Body of pancreas (tissue), 4 donors: ENCODE measurements at regions not wholly inside any gene's neighbourhood (a gene's known extent, or its start where the extent isn't known, plus 50 kb on each side); places are given as distances from the start of the nearest gene placed in this dataset.
A peak's percentile ranks its signal among the peaks of the same experiment; 100 is the strongest.

Experiments used
- POLR2A ChIP-seq, 3 donors: fragments of 450-650 bp; IDR thresholded peaks; one replicate each; pipeline ENCODE4 v1.6.1; 2016; ENCODE audit warnings: antibody characterized with exemption in 3 of 3, mild to moderate bottlenecking in 2 of 3
- TF ChIP-seq, protein P1 (sequence below), 7 experiments: fragments of 450-650 bp in 4 of 7; fragments of 200-600 bp in 3 of 7; sonication (generic) in 3 of 7; IDR thresholded peaks; one replicate each; pipeline ENCODE4 v1.5.1; 2016 to 2019; ENCODE audit warnings: antibody characterized with exemption in 7 of 7

DNA sequence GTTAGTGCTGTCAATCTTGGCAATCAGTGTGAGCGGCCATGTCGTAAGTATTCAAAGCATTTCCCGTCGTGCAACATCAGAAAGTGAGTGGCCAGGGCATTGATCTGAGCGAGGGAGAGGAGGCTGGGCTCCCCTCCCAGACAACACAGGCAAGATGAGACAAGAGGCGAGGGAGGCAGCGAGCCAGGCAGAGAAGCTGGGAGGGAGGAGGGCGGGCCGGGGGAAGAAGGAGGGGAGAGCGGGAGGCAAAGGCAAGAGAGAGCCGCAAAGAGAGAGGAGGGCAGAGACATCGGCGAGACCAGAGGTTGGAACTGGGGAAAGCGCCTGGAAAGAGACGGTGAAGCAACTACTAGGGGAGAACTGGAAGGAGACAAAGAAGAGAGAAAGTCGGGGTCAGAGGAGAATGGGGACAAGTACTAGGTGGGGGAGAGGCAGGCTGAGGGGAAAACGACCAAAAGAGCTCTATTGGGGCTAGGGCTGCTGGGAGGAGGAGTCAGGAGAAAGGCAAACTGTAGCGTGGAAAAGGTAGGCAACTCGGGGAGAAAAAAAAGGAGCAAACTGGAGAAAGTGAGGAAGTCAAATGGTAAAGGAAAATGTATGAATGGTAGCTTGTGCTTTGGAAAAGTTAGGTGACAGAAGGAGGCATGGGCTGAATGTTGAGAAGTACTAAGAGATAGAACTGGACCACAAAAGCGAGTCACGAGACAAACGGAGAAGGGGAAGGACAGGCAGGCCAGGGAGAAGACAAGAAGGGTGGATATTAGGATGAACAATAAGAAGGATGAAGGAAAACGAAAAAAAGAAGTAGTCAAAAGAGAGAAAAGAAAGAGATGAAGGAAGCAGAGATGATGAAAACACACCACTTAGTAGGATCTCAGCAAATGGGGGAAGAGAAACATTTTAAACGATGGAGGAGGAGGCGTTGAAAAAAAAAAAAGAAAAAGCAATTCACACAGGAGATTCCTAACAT lies 130.5 kb upstream of the C11orf58 start:
- TF ChIP-seq, protein P1, sequence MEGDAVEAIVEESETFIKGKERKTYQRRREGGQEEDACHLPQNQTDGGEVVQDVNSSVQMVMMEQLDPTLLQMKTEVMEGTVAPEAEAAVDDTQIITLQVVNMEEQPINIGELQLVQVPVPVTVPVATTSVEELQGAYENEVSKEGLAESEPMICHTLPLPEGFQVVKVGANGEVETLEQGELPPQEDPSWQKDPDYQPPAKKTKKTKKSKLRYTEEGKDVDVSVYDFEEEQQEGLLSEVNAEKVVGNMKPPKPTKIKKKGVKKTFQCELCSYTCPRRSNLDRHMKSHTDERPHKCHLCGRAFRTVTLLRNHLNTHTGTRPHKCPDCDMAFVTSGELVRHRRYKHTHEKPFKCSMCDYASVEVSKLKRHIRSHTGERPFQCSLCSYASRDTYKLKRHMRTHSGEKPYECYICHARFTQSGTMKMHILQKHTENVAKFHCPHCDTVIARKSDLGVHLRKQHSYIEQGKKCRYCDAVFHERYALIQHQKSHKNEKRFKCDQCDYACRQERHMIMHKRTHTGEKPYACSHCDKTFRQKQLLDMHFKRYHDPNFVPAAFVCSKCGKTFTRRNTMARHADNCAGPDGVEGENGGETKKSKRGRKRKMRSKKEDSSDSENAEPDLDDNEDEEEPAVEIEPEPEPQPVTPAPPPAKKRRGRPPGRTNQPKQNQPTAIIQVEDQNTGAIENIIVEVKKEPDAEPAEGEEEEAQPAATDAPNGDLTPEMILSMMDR (IDR thresholded peaks at IDR 0.05): no peak
- peak; percentile 9 to 57 (median 56) for TF ChIP-seq POLR2A (IDR thresholded peaks at IDR 0.05)
